HFF-Myc (cell line): ENCODE measurements at regions not wholly inside any gene's neighbourhood (a gene's known extent, or its start where the extent isn't known, plus 50 kb on each side); places are given as distances from the start of the nearest gene placed in this dataset.
A peak's percentile ranks its signal among the peaks of the same experiment; 100 is the strongest.

Experiments
- DNase-seq: peaks from one replicate; pipeline ENCODE4 v3.0.0-alpha.2; 2011; ENCODE audit warnings: low read depth; ENCODE audit errors: extremely low read depth
- H3K4me3 ChIP-seq: replicated peaks from 2 replicates; pipeline ENCODE4 v1.5.1; 2011; ENCODE audit warnings: low read depth, mild to moderate bottlenecking, control low read depth, low read length
- TF ChIP-seq, protein P1 (sequence below): IDR thresholded peaks from 2 replicates; pipeline ENCODE4 v1.5.1; 2012; ENCODE audit warnings: mild to moderate bottlenecking, low read depth, low read length, control low read depth; ENCODE audit errors: missing control alignments

DNA sequence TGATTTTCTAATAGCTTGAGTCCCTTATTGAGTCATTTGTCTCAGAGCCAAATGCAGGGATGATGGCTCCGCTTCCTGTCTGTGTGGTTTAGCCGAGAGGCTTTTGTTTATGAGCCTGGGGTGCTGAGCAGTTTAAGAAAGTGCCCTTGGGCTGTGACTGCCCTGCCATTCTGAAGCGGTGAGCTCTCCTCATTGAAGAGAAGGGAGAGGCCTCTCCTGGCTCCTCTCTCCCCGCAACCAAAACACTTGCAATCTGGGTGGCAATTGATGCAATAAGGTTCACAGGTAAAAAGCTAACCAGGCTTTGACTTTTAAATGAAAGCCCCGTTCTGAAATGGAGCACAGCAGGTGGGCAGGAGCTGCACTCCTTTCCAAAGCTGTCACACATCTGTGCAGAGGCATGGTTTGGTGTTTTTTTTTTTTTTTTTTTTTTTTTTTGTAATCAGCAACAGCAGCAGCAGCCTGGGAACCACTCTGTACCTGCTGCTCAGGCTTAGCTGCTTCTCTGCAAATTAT lies 403.7 kb downstream of the SIPA1L2 start:
- peak; percentile 65 for DNase-seq
- TF ChIP-seq, protein P1, sequence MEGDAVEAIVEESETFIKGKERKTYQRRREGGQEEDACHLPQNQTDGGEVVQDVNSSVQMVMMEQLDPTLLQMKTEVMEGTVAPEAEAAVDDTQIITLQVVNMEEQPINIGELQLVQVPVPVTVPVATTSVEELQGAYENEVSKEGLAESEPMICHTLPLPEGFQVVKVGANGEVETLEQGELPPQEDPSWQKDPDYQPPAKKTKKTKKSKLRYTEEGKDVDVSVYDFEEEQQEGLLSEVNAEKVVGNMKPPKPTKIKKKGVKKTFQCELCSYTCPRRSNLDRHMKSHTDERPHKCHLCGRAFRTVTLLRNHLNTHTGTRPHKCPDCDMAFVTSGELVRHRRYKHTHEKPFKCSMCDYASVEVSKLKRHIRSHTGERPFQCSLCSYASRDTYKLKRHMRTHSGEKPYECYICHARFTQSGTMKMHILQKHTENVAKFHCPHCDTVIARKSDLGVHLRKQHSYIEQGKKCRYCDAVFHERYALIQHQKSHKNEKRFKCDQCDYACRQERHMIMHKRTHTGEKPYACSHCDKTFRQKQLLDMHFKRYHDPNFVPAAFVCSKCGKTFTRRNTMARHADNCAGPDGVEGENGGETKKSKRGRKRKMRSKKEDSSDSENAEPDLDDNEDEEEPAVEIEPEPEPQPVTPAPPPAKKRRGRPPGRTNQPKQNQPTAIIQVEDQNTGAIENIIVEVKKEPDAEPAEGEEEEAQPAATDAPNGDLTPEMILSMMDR = no peak
- H3K4me3 ChIP-seq = no peak overlapping the region

- no peak for DNase-seq
- no peak overlapping the region for H3K4me3 ChIP-seq
- TF ChIP-seq, protein P1 = no peak
Observed at GRCh38 chr1:232225336-232226131, 404.4 kb downstream of the SIPA1L2 start.

DNA sequence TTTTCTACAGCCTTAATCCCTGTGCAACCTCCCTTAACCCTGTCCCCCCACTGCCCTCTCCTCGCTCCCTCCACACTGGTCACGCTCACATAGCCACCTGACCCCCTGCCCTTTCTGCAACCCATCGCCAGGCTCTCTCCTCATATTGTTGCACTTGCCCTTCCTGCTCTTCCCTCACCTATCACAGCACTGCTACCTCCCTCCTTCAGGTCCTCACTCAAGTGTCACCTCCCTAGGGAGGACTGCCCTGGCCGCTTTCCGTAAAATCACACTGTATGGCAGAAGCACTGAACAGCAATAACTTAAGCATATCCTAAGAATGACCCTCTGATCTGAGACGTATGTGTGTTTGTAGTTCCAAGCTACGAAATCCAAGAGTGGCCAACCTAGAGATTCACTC lies 406.0 kb downstream of the SIPA1L2 start:
- TF ChIP-seq, protein P1 = no peak
- H3K4me3 ChIP-seq = no peak overlapping the region
- DNase-seq = no peak

DNA sequence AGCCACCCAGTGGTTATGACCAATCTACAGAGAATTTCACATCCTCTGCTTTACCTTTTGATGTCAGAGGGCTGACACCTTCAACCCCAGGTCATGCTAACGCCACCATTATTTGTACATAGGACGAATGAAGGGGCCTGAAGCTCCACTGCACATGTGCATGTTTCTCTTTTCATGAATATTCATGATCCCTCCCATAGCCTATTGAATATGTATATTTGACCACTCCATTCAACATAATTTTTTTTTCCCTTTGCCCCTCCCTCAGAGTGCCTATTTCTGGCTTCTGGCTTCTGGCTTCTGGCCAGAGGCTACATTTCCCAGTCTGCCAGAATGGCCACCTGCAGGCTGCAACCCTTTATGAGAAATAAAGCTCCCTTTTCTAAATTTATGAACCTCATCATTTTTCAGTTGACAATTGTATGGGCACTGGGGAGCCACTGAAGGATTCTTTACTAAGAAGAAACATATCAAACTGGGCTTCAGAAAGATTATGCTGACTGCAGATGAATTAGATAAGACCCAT lies 406.7 kb downstream of the SIPA1L2 start:
- TF ChIP-seq, protein P1 = no peak
- no peak overlapping the region for H3K4me3 ChIP-seq
- DNase-seq = no peak

DNA sequence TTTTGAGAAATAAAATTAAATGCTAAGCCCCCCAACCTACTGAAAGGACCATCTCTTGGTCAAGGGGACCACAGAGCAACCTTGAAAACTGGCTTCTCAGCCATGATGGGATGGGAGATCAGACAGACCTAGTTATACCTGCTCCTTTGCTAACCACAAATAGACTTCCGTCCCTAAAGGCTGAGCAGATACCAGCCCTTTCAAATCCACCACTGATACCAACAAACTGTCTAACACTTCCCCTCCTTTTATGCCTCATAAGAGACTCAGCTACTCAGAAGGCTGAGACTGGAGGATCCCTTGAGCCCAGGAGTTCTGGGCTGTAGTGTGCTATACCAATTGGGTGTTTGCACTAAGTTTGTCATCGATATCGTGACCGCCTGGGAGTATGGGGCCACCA lies 407.3 kb downstream of the SIPA1L2 start:
- TF ChIP-seq, protein P1 = no peak
- no peak overlapping the region for H3K4me3 ChIP-seq
- no peak for DNase-seq

- peak; percentile 37 for DNase-seq
- TF ChIP-seq, protein P1 = no peak
- no peak overlapping the region for H3K4me3 ChIP-seq
Observed at GRCh38 chr1:232221802-232222499, 408.0 kb downstream of the SIPA1L2 start.
